ENCODE measurements at regions not wholly inside any gene's neighbourhood (a gene's known extent, or its start where the extent isn't known, plus 50 kb on each side); places are given as distances from the start of the nearest gene placed in this dataset.

- no peak for DNase-seq
- Histone ChIP-seq H2AK5ac (ENCODE audit: low read length) (no peak overlapping the region), H3K4me1 (ENCODE audit: control insufficient read depth in 1 of 2, insufficient read depth in 2 of 2, low read length in 2 of 2) (peaks cover 0 to 11% of the 10 kb centered on the region in 2 experiments), H3K4ac (ENCODE audit: low read depth, low read length) (no peak overlapping the region), H4K91ac (ENCODE audit: low read depth, low read length) (no peak overlapping the region), H4K8ac (ENCODE audit: low read depth, low read length) (no peak overlapping the region), H3K27me3 (ENCODE audit: insufficient read depth, low read length) (no peaks in the 10 kb centered on the region), H4K12ac (ENCODE audit: low read depth, low read length) (no peak overlapping the region), H3K79me1 (ENCODE audit: low read length) (peaks cover 7% of the 10 kb centered on the region), H2BK120ac (ENCODE audit: insufficient read depth, low read length, poor library complexity) (no peak overlapping the region), H3K79me2 (ENCODE audit: control insufficient read depth, insufficient read depth, low read length, poor library complexity) (no peaks in the 10 kb centered on the region), H3K14ac (ENCODE audit: low read length) (no peak overlapping the region), H3K4me2 (ENCODE audit: low read length) (no peak overlapping the region), H3K18ac (ENCODE audit: low read length) (no peak overlapping the region), H3K23ac (ENCODE audit: low read length) (no peak overlapping the region), H2BK5ac (ENCODE audit: low read depth, low read length, poor library complexity) (no peak overlapping the region), H2BK12ac (ENCODE audit: low read length) (no peak overlapping the region), H3K4me3 (ENCODE audit: low read depth, low read length) (no peak overlapping the region), H3K27ac (ENCODE audit: low read depth, low read length) (no peak overlapping the region), H3K9ac (ENCODE audit: low read length) (no peak overlapping the region), H3K9me3 (ENCODE audit: insufficient read depth, low read depth, low read length) (no peaks in the 10 kb centered on the region), H2AFZ (ENCODE audit: insufficient read depth, low read length, poor library complexity) (no peak overlapping the region), H3K36me3 (ENCODE audit: control insufficient read depth in 1 of 2, insufficient read depth in 2 of 2, low read length in 2 of 2) (no peaks in the 10 kb centered on the region)
- WGBS (ENCODE audit: extremely low coverage, insufficient coverage, insufficient read length), result no CpG with 5 or more reads among the region's 4 CpGs
These were observed 232.3 kb upstream of the DTNBP1 start for GRCh38 chr6:15894973-15895725.

- H4K91ac ChIP-seq (ENCODE audit: low read depth, low read length), result no peak overlapping the region
- DNase-seq, result peak in 1 of 2 donors; percentile 84
- no peaks in the 10 kb centered on the region for H3K27me3 ChIP-seq (ENCODE audit: insufficient read depth, low read length)
- H3K4me2 ChIP-seq (ENCODE audit: low read length), result no peak overlapping the region
- no peak overlapping the region for H3K4me3 ChIP-seq (ENCODE audit: low read depth, low read length)
- no peak overlapping the region for H3K14ac ChIP-seq (ENCODE audit: low read length)
- H2BK120ac ChIP-seq (ENCODE audit: insufficient read depth, low read length, poor library complexity), result no peak overlapping the region
- H3K79me2 ChIP-seq (ENCODE audit: control insufficient read depth, insufficient read depth, low read length, poor library complexity), result no peaks in the 10 kb centered on the region
- no peak overlapping the region for H2BK12ac ChIP-seq (ENCODE audit: low read length)
- no peak overlapping the region for H2AK5ac ChIP-seq (ENCODE audit: low read length)
- H4K12ac ChIP-seq (ENCODE audit: low read depth, low read length), result no peak overlapping the region
- no peak overlapping the region for H4K8ac ChIP-seq (ENCODE audit: low read depth, low read length)
- no peak overlapping the region for H3K27ac ChIP-seq (ENCODE audit: low read depth, low read length)
- H3K9me3 ChIP-seq (ENCODE audit: insufficient read depth, low read depth, low read length), result no peaks in the 10 kb centered on the region
- no peak overlapping the region for H3K18ac ChIP-seq (ENCODE audit: low read length)
- no peak overlapping the region for H2AFZ ChIP-seq (ENCODE audit: insufficient read depth, low read length, poor library complexity)
- H3K4me1 ChIP-seq (ENCODE audit: control insufficient read depth in 1 of 2, insufficient read depth in 2 of 2, low read length in 2 of 2), result peaks cover 0 to 11% of the 10 kb centered on the region in 2 experiments
- H2BK5ac ChIP-seq (ENCODE audit: low read depth, low read length, poor library complexity), result no peak overlapping the region
- no peak overlapping the region for H3K4ac ChIP-seq (ENCODE audit: low read depth, low read length)
- H3K36me3 ChIP-seq (ENCODE audit: control insufficient read depth in 1 of 2, insufficient read depth in 2 of 2, low read length in 2 of 2), result no peaks in the 10 kb centered on the region
- WGBS (ENCODE audit: extremely low coverage, insufficient coverage, insufficient read length), result no CpG with 5 or more reads among the region's 5 CpGs
- no peak overlapping the region for H3K23ac ChIP-seq (ENCODE audit: low read length)
- H3K9ac ChIP-seq (ENCODE audit: low read length), result no peak overlapping the region
- peaks cover 7% of the 10 kb centered on the region for H3K79me1 ChIP-seq (ENCODE audit: low read length)
These were observed 230.9 kb upstream of the DTNBP1 start for GRCh38 chr6:15893556-15894253.

GRCh38 chr6:15892369-15892768 is 229.5 kb upstream of the DTNBP1 start:
- Histone ChIP-seq H3K18ac (ENCODE audit: low read length) (no peak overlapping the region), H3K9me3 (ENCODE audit: insufficient read depth, low read depth, low read length) (no peaks in the 10 kb centered on the region), H3K9ac (ENCODE audit: low read length) (no peak overlapping the region), H2AFZ (ENCODE audit: insufficient read depth, low read length, poor library complexity) (no peak overlapping the region), H3K27me3 (ENCODE audit: insufficient read depth, low read length) (no peaks in the 10 kb centered on the region), H3K79me1 (ENCODE audit: low read length) (peaks cover 2% of the 10 kb centered on the region), H4K8ac (ENCODE audit: low read depth, low read length) (no peak overlapping the region), H2BK120ac (ENCODE audit: insufficient read depth, low read length, poor library complexity) (no peak overlapping the region), H3K4ac (ENCODE audit: low read depth, low read length) (no peak overlapping the region), H4K12ac (ENCODE audit: low read depth, low read length) (no peak overlapping the region), H3K4me2 (ENCODE audit: low read length) (no peak overlapping the region), H3K23ac (ENCODE audit: low read length) (no peak overlapping the region), H2BK12ac (ENCODE audit: low read length) (no peak overlapping the region), H3K4me3 (ENCODE audit: low read depth, low read length) (no peak overlapping the region), H3K14ac (ENCODE audit: low read length) (no peak overlapping the region), H3K36me3 (ENCODE audit: control insufficient read depth in 1 of 2, insufficient read depth in 2 of 2, low read length in 2 of 2) (no peaks in the 10 kb centered on the region), H4K91ac (ENCODE audit: low read depth, low read length) (no peak overlapping the region), H2BK5ac (ENCODE audit: low read depth, low read length, poor library complexity) (no peak overlapping the region), H2AK5ac (ENCODE audit: low read length) (no peak overlapping the region), H3K27ac (ENCODE audit: low read depth, low read length) (no peak overlapping the region), H3K79me2 (ENCODE audit: control insufficient read depth, insufficient read depth, low read length, poor library complexity) (no peaks in the 10 kb centered on the region), H3K4me1 (ENCODE audit: control insufficient read depth in 1 of 2, insufficient read depth in 2 of 2, low read length in 2 of 2) (peaks cover 0 to 4% of the 10 kb centered on the region in 2 experiments)
- no peak for DNase-seq
- no CpG with 5 or more reads among the region's 1 CpG for WGBS (ENCODE audit: extremely low coverage, insufficient coverage, insufficient read length)

- Histone ChIP-seq H3K23ac (ENCODE audit: low read length) (no peak overlapping the region), H2BK5ac (ENCODE audit: low read depth, low read length, poor library complexity) (no peak overlapping the region), H3K9ac (ENCODE audit: low read length) (no peak overlapping the region), H4K12ac (ENCODE audit: low read depth, low read length) (no peak overlapping the region), H3K18ac (ENCODE audit: low read length) (no peak overlapping the region), H3K9me3 (ENCODE audit: insufficient read depth, low read depth, low read length) (no peaks in the 10 kb centered on the region), H3K4me3 (ENCODE audit: low read depth, low read length) (no peak overlapping the region), H2BK12ac (ENCODE audit: low read length) (no peak overlapping the region), H3K27me3 (ENCODE audit: insufficient read depth, low read length) (no peaks in the 10 kb centered on the region), H4K91ac (ENCODE audit: low read depth, low read length) (no peak overlapping the region), H3K27ac (ENCODE audit: low read depth, low read length) (no peak overlapping the region), H3K79me2 (ENCODE audit: control insufficient read depth, insufficient read depth, low read length, poor library complexity) (no peaks in the 10 kb centered on the region), H2AK5ac (ENCODE audit: low read length) (no peak overlapping the region), H3K4me1 (ENCODE audit: control insufficient read depth in 1 of 2, insufficient read depth in 2 of 2, low read length in 2 of 2) (no peaks in the 10 kb centered on the region), H2BK120ac (ENCODE audit: insufficient read depth, low read length, poor library complexity) (no peak overlapping the region), H3K4ac (ENCODE audit: low read depth, low read length) (no peak overlapping the region), H3K14ac (ENCODE audit: low read length) (no peak overlapping the region), H3K4me2 (ENCODE audit: low read length) (no peak overlapping the region), H4K8ac (ENCODE audit: low read depth, low read length) (no peak overlapping the region), H3K79me1 (ENCODE audit: low read length) (peaks cover 2% of the 10 kb centered on the region), H2AFZ (ENCODE audit: insufficient read depth, low read length, poor library complexity) (no peak overlapping the region), H3K36me3 (ENCODE audit: control insufficient read depth in 1 of 2, insufficient read depth in 2 of 2, low read length in 2 of 2) (no peaks in the 10 kb centered on the region)
- no peak for DNase-seq
- no CpG with 5 or more reads among the region's 10 CpGs for WGBS (ENCODE audit: extremely low coverage, insufficient coverage, insufficient read length)
These were observed 226.3 kb upstream of the DTNBP1 start for GRCh38 chr6:15888798-15889772.
